ENCODE measurements at regions not wholly inside any gene's neighbourhood (a gene's known extent, or its start where the extent isn't known, plus 50 kb on each side); places are given as distances from the start of the nearest gene placed in this dataset.

GRCh38 chr1:238664139-238664538 lies 722.2 kb upstream of the CHRM3 start:
- TF ChIP-seq, protein P1, sequence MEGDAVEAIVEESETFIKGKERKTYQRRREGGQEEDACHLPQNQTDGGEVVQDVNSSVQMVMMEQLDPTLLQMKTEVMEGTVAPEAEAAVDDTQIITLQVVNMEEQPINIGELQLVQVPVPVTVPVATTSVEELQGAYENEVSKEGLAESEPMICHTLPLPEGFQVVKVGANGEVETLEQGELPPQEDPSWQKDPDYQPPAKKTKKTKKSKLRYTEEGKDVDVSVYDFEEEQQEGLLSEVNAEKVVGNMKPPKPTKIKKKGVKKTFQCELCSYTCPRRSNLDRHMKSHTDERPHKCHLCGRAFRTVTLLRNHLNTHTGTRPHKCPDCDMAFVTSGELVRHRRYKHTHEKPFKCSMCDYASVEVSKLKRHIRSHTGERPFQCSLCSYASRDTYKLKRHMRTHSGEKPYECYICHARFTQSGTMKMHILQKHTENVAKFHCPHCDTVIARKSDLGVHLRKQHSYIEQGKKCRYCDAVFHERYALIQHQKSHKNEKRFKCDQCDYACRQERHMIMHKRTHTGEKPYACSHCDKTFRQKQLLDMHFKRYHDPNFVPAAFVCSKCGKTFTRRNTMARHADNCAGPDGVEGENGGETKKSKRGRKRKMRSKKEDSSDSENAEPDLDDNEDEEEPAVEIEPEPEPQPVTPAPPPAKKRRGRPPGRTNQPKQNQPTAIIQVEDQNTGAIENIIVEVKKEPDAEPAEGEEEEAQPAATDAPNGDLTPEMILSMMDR (conservative IDR thresholded peaks at IDR 0.05; ENCODE audit: low read length): no peak
- no peak for TF ChIP-seq EZH2phosphoT487 (IDR thresholded peaks at IDR 0.05; ENCODE audit: borderline replicate concordance, low read depth, low read length)

All from OCI-LY7 (cell line).